HG03469 (cell line): ENCODE measurements at regions not wholly inside any gene's neighbourhood (a gene's known extent, or its start where the extent isn't known, plus 50 kb on each side); places are given as distances from the start of the nearest gene placed in this dataset.

Source experiments
- ATAC-seq: cut with Tn5 transposase; IDR thresholded peaks from one replicate; pipeline ENCODE4 v1.9.1; 2021; ENCODE audit warnings: mild to moderate bottlenecking, moderate library complexity, moderate number of reproducible peaks; ENCODE audit not compliant: unreplicated experiment

- ATAC-seq, result no peak
Observed at GRCh38 chr4:57633212-57633859, 523.2 kb upstream of the IGFBP7 start.

- no peak for ATAC-seq
Observed at GRCh38 chr4:57632564-57632963, 522.4 kb upstream of the IGFBP7 start.

DNA sequence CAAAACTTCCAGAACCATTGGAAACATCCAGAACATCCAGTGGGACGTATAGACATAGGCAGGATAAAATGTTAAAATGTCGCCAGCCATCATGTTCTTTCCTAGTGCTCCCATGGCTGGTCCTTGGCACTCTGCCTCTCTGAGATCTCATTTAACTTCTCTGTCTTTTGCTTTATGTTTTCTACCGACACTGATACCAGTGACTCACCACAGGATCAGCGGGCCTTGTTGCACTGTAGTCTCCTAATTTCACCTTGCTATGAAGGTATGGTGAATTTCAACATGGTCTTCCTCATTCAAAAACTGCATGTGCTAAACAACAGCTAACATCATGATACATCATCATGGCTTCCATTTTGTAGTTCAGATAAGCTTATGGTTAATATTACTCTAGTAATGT is 521.0 kb upstream of the IGFBP7 start:
- ATAC-seq, result no peak

DNA sequence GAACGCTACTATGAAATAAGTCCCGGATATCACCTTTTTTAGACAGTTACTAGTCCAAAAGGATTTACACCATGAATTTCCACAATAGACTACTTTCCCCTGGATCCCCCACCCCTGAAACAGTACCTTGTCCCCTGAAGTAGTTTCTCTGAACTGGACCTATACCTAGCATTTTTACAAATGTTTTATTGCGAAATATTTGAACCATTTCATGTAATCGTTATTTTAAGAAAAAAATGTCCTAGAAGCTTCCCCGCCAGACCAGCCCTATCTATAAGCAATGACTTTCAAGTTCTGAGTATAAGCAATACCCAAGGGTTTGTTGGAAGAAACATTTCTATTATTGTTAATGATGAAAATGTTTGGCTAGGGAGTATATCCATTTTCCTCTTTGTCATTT is 517.8 kb upstream of the IGFBP7 start:
- ATAC-seq, result no peak

DNA sequence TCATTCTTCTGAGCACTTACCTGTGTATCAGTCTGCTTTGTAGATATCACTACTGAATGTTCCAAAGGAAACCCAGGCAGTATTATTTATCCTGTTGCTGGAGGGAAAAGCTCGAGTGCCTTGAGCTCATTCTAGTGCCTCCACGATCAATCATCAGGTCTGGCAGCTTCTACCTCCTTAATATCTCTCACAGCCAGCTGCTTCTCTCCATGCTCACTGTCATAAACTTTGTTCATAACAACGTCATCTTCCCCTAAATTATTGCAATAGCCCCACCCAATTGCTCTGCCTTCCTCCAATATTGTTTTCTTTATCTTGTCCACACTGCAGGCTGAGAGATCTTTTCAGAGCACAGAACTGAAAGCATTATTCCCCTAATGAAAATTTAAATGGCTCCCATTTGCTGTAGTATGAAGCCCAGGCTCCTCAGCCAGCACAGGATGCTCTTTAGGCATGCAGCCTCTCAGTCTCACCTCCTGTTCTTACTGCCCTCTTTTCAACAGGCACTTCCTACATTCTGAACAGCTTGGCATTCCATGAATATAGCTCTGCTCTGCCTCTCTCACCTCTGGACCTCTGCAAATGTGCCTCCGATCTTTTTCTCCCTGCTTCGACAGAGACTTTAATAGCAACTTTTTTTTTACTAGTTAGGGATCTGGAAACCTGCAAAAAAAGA is 504.2 kb upstream of the IGFBP7 start:
- ATAC-seq, result no peak

DNA sequence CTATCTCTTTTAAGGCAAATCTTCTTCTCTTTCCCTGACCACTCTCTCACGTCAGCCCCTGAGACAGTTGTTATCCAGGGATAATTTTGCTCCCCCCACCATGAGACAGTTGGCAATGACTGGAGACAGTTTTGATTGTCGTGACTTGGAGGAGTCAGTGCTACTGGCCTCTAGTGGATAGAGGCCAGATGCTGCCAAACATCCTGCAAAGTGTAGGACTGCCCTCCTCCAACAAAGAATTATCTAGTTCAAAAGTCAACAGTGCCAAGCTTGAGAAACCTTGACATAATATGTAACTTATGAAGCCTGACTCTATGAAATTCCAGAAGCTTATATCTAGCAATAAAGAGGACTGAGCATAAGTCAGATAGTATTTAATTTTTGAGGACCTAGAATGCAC is 502.1 kb upstream of the IGFBP7 start:
- no peak for ATAC-seq

DNA sequence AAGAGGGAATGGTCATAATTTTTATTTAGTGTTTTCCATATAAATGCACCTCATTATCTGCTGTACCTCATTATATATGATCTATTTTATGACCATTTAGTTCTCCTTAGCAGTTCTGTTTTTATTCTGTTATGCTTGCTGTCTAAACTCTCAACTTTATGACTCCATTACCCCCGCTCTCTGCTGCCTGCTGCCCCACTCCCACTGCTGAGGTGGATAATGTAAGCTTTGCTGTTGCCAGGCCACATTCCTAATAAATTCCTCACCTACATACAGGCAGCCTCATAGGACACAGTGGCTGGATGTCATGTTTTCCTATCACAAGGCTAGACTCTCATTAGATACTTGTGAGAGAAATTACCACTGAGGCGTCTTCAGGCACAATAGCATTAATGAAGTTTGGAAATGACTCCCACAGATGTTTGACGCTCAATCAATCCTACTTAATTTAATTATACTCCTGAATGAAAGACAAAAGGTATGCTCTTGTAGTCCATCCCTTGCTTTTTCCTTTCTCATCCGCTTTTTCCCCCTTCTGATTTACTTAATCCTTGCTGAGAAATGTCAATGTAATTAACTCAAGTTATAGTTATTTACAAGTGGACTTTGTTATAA is 497.5 kb upstream of the IGFBP7 start:
- ATAC-seq, result no peak

GRCh38 chr4:57605376-57605775 is 495.2 kb upstream of the IGFBP7 start:
- ATAC-seq, result no peak

DNA sequence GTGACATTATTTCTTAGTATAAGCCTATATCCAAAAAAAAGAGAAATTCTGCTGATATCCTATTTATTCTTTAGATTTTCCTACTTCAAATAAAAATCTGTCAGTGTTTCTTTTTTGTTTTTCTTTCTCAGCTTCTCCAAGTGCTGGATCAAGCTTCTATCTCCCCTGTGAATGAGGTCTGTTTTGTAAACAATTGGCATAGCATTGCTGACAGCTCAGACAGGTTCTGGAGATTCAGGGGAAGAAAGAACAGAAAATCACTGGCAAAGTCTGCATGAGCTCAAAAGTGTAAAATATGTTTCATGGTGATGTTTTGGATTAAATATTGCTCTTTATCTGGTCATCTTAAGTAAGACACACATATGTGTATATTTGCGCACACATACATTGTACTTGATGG is 492.0 kb upstream of the IGFBP7 start:
- no peak for ATAC-seq

DNA sequence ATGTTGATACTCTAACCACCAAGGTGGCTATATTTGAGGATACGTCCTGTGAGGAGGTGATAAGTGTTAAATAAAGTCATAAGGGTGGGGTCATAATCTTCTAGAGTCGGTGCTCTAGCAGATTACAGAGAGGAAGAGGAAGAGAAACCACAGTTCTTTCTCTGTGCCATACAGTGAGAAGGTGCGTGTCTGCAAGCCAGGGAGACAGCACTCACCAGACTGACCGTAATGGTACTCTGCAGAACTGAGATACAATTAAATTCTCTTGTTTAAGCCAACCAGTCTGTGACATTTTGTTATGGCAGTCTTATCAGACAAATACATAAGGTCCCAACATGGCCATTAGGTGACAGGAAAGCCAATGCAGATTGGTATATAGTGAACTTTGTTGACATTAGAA is 480.9 kb upstream of the IGFBP7 start:
- no peak for ATAC-seq

GRCh38 chr4:57588557-57588956 is 478.4 kb upstream of the IGFBP7 start:
- ATAC-seq, result no peak

- no peak for ATAC-seq
Observed at GRCh38 chr4:57580710-57581599, 470.8 kb upstream of the IGFBP7 start.

- ATAC-seq, result no peak
Observed at GRCh38 chr4:57575426-57575825, 465.2 kb upstream of the IGFBP7 start.

GRCh38 chr4:57554556-57555092 is 444.4 kb upstream of the IGFBP7 start:
- no peak for ATAC-seq

- no peak for ATAC-seq
Observed at GRCh38 chr4:57553728-57554127, 443.5 kb upstream of the IGFBP7 start.

- ATAC-seq, result no peak
Observed at GRCh38 chr4:57550198-57550597, 440.0 kb upstream of the IGFBP7 start.

GRCh38 chr4:57548856-57549255 is 438.7 kb upstream of the IGFBP7 start:
- ATAC-seq, result no peak

DNA sequence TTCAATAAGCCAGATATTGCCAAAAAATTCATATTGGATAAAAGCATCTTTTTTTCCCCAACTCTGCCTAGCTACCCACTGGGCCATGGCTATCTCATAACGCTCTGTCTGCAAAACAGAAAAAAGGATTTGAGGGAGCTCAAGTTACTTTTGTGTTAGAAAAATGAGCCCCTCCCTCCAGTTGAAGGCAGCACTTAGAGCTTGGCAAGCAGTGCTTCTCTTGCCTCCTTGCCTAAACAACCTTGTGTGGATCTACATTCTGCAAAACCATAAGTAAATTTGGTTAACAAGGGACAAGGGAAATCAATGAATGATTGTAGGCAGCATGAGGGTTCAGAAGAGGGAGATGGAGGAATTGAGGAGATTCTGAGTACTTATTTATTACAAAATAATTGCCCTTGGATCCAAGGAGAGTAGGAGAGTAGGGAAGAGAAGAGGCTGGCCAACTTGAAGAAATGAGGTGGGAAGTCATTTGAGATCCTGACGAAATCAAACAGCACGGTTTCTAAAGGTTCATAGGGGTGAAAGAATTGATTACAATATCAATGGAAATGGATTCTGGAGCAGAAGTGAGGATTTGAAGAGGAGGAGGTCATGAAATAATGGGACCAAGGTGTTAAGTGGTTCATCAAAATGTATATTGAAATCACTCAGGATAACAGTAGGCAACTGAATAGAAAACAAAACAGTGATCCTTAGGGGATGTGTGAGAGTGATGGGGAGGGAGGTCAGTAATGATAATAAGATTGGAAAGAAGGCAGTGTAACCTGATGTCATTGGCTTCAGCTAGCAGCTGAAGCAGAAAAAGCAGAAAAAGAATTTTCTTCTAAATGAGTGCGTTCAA is 434.8 kb upstream of the IGFBP7 start:
- ATAC-seq, result no peak

- no peak for ATAC-seq
Observed at GRCh38 chr4:57504797-57505530, 394.8 kb upstream of the IGFBP7 start.

GRCh38 chr4:57504139-57504538 is 394.0 kb upstream of the IGFBP7 start:
- ATAC-seq, result no peak
